ENCODE measurements at regions not wholly inside any gene's neighbourhood (a gene's known extent, or its start where the extent isn't known, plus 50 kb on each side); places are given as distances from the start of the nearest gene placed in this dataset.

- TF ChIP-seq CTCF (IDR thresholded peaks at IDR 0.05) (no peak), POLR2A (IDR thresholded peaks at IDR 0.05) (no peak)
These were observed 459.0 kb upstream of the DPH6 start for GRCh38 chr15:36004891-36005490.
